22Rv1 (cell line): ENCODE measurements at regions not wholly inside any gene's neighbourhood (a gene's known extent, or its start where the extent isn't known, plus 50 kb on each side); places are given as distances from the start of the nearest gene placed in this dataset.

ENCODE experiments used
- ZFX ChIP-seq: fragments of 450-650 bp; IDR thresholded peaks from 2 replicates; pipeline ENCODE4 v1.6.1; 2017; ENCODE audit warnings: antibody characterized with exemption, borderline replicate concordance
- TF ChIP-seq, protein P1 (sequence below): fragments of 450-650 bp; IDR thresholded peaks from 2 replicates; pipeline ENCODE4 v1.5.1; 2017; ENCODE audit warnings: mild to moderate bottlenecking

DNA sequence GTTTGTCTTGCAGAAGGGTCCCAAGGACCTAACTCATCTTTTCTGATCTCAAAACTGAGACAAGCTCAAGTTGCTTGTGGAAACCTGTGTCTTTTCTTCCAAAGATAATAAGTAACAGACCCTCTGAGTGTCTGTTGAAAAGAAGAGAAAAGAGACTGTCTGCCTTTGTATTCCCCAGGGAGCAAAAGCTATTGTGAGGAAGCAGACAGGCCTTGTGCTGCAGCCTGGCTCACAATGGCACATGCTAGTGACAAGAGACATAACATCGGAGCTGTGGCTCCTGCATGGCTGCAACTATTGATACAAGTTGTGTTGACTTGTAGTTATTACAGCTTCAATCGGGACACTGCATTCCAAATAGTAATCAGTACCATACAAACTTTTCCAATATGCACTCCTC lies 202.9 kb downstream of the DKK1 start:
- TF ChIP-seq, protein P1, sequence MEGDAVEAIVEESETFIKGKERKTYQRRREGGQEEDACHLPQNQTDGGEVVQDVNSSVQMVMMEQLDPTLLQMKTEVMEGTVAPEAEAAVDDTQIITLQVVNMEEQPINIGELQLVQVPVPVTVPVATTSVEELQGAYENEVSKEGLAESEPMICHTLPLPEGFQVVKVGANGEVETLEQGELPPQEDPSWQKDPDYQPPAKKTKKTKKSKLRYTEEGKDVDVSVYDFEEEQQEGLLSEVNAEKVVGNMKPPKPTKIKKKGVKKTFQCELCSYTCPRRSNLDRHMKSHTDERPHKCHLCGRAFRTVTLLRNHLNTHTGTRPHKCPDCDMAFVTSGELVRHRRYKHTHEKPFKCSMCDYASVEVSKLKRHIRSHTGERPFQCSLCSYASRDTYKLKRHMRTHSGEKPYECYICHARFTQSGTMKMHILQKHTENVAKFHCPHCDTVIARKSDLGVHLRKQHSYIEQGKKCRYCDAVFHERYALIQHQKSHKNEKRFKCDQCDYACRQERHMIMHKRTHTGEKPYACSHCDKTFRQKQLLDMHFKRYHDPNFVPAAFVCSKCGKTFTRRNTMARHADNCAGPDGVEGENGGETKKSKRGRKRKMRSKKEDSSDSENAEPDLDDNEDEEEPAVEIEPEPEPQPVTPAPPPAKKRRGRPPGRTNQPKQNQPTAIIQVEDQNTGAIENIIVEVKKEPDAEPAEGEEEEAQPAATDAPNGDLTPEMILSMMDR = no peak
- no peak for TF ChIP-seq ZFX
